ENCODE measurements at regions not wholly inside any gene's neighbourhood (a gene's known extent, or its start where the extent isn't known, plus 50 kb on each side); places are given as distances from the start of the nearest gene placed in this dataset.

- H3K36me3 Mint-ChIP-seq (ENCODE audit: low read depth) = no peaks in the 10 kb centered on the region
- DNase-seq = no peak
- peaks cover 9% of the 10 kb centered on the region; the same call in 1 of the 2 replicates for H3K27me3 Mint-ChIP-seq (ENCODE audit: insufficient read depth)
- no peak overlapping the region for H3K4me3 Mint-ChIP-seq
- TF ChIP-seq CTCF (IDR thresholded peaks at IDR 0.05) = no peak
- no peaks in the 10 kb centered on the region for H3K9me3 Mint-ChIP-seq
- H3K27ac Mint-ChIP-seq = no peak overlapping the region
- peaks cover 13% of the 10 kb centered on the region for H3K4me1 Mint-ChIP-seq (ENCODE audit: low read depth)
These were observed 59.7 kb downstream of the GPR6 start for GRCh38 chr6:110037726-110038295.

- Mint-ChIP-seq H3K27me3 (ENCODE audit: insufficient read depth) (peaks cover 3% of the 10 kb centered on the region; the same call in 1 of the 2 replicates), H3K36me3 (ENCODE audit: low read depth) (no peaks in the 10 kb centered on the region), H3K9me3 (no peaks in the 10 kb centered on the region), H3K27ac (no peak overlapping the region), H3K4me3 (peak overlapping the region; percentile 85), H3K4me1 (ENCODE audit: low read depth) (peaks cover 21% of the 10 kb centered on the region)
- TF ChIP-seq CTCF (IDR thresholded peaks at IDR 0.05) = peak; percentile 86
- DNase-seq = peak; percentile 81
These were observed 61.4 kb downstream of the GPR6 start for GRCh38 chr6:110039364-110039980.

GRCh38 chr6:110039981-110040383, 61.9 kb downstream of the GPR6 start:
- no peaks in the 10 kb centered on the region for H3K27me3 Mint-ChIP-seq (ENCODE audit: insufficient read depth)

GRCh38 chr6:110040716-110041115, 62.6 kb downstream of the GPR6 start:
- Mint-ChIP-seq H3K36me3 (ENCODE audit: low read depth) (no peaks in the 10 kb centered on the region), H3K27me3 (ENCODE audit: insufficient read depth) (no peaks in the 10 kb centered on the region), H3K4me1 (ENCODE audit: low read depth) (peaks cover 21% of the 10 kb centered on the region), H3K9me3 (no peaks in the 10 kb centered on the region), H3K27ac (no peak overlapping the region), H3K4me3 (no peak overlapping the region)
- no peak for DNase-seq
- TF ChIP-seq CTCF (IDR thresholded peaks at IDR 0.05) = no peak

More at GRCh38 chr6:110039981-110040383, 61.9 kb downstream of the GPR6 start:
- Mint-ChIP-seq H3K9me3 (no peaks in the 10 kb centered on the region), H3K36me3 (ENCODE audit: low read depth) (no peaks in the 10 kb centered on the region), H3K4me3 (peak overlapping the region; percentile 85), H3K27ac (no peak overlapping the region), H3K4me1 (ENCODE audit: low read depth) (peaks cover 21% of the 10 kb centered on the region)
- TF ChIP-seq CTCF (IDR thresholded peaks at IDR 0.05) = peak; percentile 8
- DNase-seq = peak; percentile 18

GRCh38 chr6:110041126-110041525, 63.0 kb downstream of the GPR6 start:
- no peak overlapping the region for H3K4me3 Mint-ChIP-seq
- H3K27me3 Mint-ChIP-seq (ENCODE audit: insufficient read depth) = no peaks in the 10 kb centered on the region

More at GRCh38 chr6:110041126-110041525, 63.0 kb downstream of the GPR6 start:
- Mint-ChIP-seq H3K27ac (no peak overlapping the region), H3K36me3 (ENCODE audit: low read depth) (no peaks in the 10 kb centered on the region), H3K9me3 (no peaks in the 10 kb centered on the region), H3K4me1 (ENCODE audit: low read depth) (peaks cover 21% of the 10 kb centered on the region)
- no peak for DNase-seq
- no peak for TF ChIP-seq CTCF (IDR thresholded peaks at IDR 0.05)

All from HFFc6 (cell line).